Parathyroid adenoma (tissue), 2 donors: ENCODE measurements at regions not wholly inside any gene's neighbourhood (a gene's known extent, or its start where the extent isn't known, plus 50 kb on each side); places are given as distances from the start of the nearest gene placed in this dataset.

Experiments
- H2AFZ ChIP-seq: fragments of 300-600 bp; sonication (generic); one replicate; pipeline ENCODE4 v1.7.0; 2017; ENCODE audit warnings: antibody characterized with exemption, mild to moderate bottlenecking
- H3K27ac ChIP-seq: fragments of 300-600 bp; sonication (generic); one replicate; pipeline ENCODE4 v1.7.0; 2017
- H3K27me3 ChIP-seq: fragments of 300-600 bp; sonication (generic); one replicate; pipeline ENCODE4 v1.7.0; 2017; ENCODE audit warnings: low read length; ENCODE audit not compliant: control insufficient read depth, insufficient read depth
- H3K36me3 ChIP-seq: fragments of 300-600 bp; sonication (generic); one replicate; pipeline ENCODE4 v1.7.0; 2017; ENCODE audit warnings: low read length; ENCODE audit not compliant: control insufficient read depth, insufficient read depth
- H3K4me1 ChIP-seq: fragments of 300-600 bp; sonication (generic); one replicate; pipeline ENCODE4 v1.7.0; 2017; ENCODE audit warnings: control low read depth
- H3K4me2 ChIP-seq: fragments of 300-600 bp; sonication (generic); one replicate; pipeline ENCODE4 v1.7.0; 2017; ENCODE audit warnings: low read length
- H3K4me3 ChIP-seq: fragments of 300-600 bp; sonication (generic); one replicate; pipeline ENCODE4 v1.7.0; 2017; ENCODE audit warnings: low read depth, low read length
- H3K79me2 ChIP-seq: fragments of 300-600 bp; sonication (generic); one replicate; pipeline ENCODE4 v1.7.0; 2017; ENCODE audit warnings: control low read depth
- H3K9ac ChIP-seq: fragments of 300-600 bp; sonication (generic); one replicate; pipeline ENCODE4 v1.7.0; 2017; ENCODE audit warnings: mild to moderate bottlenecking
- H3K9me3 ChIP-seq: fragments of 300-600 bp; sonication (generic); one replicate; pipeline ENCODE4 v1.7.0; 2017; ENCODE audit warnings: low read length; ENCODE audit not compliant: control insufficient read depth
- TF ChIP-seq, protein P1 (sequence below): fragments of 300-600 bp; sonication (generic); IDR thresholded peaks from one replicate; pipeline ENCODE4 v1.7.0; 2017; ENCODE audit warnings: antibody characterized with exemption, mild to moderate bottlenecking
- donor health status: primary hyperparathyroidism.

DNA sequence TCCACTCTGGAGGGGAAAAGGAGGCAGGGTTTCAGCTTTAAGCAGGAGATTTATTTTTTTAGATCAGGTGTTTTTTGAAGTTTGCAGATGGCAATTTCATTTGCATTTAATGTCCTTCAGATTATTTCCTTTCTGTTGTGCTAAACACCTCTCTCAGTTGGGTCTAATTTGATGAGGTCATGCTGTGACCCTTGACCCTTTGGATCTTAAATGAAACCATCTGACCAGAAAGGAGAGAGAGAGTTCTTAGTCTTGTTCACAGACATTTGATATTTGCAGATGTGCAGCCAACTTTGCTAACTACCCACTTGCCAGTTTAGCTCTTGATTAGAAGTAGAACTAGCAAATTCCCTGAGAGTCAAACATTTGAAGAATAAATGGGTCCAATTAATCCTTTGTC is 101.5 kb upstream of the RAB11FIP2 start:
- Histone ChIP-seq H3K27ac (no peak overlapping the region), H2AFZ (no peak overlapping the region), H3K4me3 (no peak overlapping the region), H3K36me3 (no peaks in the 10 kb centered on the region), H3K4me2 (no peak overlapping the region), H3K9ac (no peak overlapping the region), H3K27me3 (no peaks in the 10 kb centered on the region), H3K9me3 (no peaks in the 10 kb centered on the region), H3K4me1 (no peaks in the 10 kb centered on the region), H3K79me2 (no peaks in the 10 kb centered on the region)
- TF ChIP-seq, protein P1, sequence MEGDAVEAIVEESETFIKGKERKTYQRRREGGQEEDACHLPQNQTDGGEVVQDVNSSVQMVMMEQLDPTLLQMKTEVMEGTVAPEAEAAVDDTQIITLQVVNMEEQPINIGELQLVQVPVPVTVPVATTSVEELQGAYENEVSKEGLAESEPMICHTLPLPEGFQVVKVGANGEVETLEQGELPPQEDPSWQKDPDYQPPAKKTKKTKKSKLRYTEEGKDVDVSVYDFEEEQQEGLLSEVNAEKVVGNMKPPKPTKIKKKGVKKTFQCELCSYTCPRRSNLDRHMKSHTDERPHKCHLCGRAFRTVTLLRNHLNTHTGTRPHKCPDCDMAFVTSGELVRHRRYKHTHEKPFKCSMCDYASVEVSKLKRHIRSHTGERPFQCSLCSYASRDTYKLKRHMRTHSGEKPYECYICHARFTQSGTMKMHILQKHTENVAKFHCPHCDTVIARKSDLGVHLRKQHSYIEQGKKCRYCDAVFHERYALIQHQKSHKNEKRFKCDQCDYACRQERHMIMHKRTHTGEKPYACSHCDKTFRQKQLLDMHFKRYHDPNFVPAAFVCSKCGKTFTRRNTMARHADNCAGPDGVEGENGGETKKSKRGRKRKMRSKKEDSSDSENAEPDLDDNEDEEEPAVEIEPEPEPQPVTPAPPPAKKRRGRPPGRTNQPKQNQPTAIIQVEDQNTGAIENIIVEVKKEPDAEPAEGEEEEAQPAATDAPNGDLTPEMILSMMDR, result no peak

DNA sequence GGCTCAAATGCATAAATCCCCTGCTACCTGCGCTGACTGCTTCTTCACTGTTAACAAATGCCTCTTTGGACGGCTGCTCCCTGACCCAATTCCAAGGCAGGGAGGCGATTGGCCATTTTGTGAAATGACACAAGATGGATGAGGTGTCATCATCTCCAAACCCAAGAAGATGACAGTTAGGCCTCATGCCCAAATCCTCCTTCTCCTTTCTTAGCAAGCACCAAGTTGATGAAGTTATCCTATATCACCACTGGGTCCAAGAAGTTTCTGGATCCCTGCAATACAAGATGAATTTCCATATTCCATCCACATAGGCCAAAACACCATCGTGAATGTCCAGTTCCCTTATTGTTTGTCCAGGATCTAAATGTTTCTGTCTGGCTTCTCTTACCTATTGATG is 98.5 kb upstream of the RAB11FIP2 start:
- Histone ChIP-seq H3K27me3 (no peaks in the 10 kb centered on the region), H3K9ac (no peak overlapping the region), H3K4me3 (no peak overlapping the region), H3K4me1 (no peaks in the 10 kb centered on the region), H2AFZ (no peak overlapping the region), H3K9me3 (no peaks in the 10 kb centered on the region), H3K36me3 (no peaks in the 10 kb centered on the region), H3K27ac (no peak overlapping the region), H3K4me2 (no peak overlapping the region), H3K79me2 (no peaks in the 10 kb centered on the region)
- TF ChIP-seq, protein P1, result no peak

DNA sequence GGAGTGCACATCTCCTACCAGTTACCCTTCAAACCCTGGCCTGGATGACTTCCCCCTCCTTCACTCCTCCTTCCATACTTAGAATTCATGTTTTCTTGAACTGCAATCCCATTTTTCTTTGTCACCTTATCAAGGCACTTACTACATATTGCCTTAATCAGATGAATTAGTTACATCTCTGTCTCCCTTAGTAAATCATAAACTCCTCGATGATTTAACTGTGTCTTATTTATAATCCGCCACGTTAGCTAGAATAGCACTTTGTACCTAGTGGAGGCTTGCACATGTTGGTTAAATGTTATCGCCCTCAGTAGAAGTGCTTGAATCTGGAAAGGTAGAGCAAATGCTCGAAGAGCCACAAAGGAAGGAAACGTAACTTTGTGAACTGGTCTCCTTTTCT is 94.7 kb upstream of the RAB11FIP2 start:
- TF ChIP-seq, protein P1, result no peak
- Histone ChIP-seq H2AFZ (no peak overlapping the region), H3K4me3 (no peak overlapping the region), H3K27ac (no peak overlapping the region), H3K4me2 (no peak overlapping the region), H3K4me1 (no peaks in the 10 kb centered on the region), H3K27me3 (no peaks in the 10 kb centered on the region), H3K36me3 (no peaks in the 10 kb centered on the region), H3K79me2 (no peaks in the 10 kb centered on the region), H3K9ac (no peak overlapping the region), H3K9me3 (no peaks in the 10 kb centered on the region)

DNA sequence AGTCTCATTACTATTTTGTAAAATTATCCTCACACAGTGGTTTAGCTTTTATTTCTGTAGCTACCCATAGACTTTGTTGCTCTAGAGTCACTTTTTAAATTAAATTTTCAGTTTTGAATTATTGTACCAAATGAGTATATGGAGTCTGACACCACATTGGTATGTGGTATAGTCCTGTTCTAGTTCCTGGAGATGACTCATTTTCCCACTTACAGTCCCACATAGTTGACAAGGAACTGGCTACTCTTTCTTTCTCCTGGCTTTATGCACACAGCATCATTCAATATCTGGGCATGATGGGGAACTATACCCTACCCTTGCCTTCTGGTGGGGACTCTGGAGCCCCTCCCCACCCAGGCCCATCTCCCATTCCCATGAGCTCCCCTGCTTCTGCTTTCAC is 92.6 kb upstream of the RAB11FIP2 start:
- Histone ChIP-seq H3K79me2 (no peaks in the 10 kb centered on the region), H3K36me3 (no peaks in the 10 kb centered on the region), H3K9me3 (no peaks in the 10 kb centered on the region), H3K4me1 (no peaks in the 10 kb centered on the region), H3K4me3 (no peak overlapping the region), H3K9ac (no peak overlapping the region), H2AFZ (no peak overlapping the region), H3K27me3 (no peaks in the 10 kb centered on the region), H3K27ac (no peak overlapping the region), H3K4me2 (no peak overlapping the region)
- TF ChIP-seq, protein P1, result no peak

DNA sequence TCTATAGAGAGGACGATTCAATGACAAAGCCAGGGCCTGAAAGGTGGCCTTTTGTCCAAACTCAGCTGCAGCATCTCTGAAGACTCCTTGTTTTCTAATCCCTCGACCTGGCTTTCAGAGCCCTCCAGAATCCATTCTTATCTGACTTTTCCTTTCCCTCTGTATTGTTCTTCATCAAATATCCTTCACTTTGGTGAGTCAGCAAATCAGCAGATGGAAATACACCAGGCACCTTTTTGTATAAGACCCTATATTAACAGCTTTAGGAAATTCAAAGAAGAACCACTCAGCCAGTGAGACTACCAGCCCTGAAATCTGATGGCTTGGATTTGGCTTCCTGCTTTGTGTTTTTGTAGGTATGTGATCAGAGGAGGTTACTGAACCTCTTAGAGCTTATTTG is 81.9 kb upstream of the RAB11FIP2 start:
- H3K4me2 ChIP-seq, result no peak overlapping the region
- no peak overlapping the region for H3K27ac ChIP-seq
- H3K4me1 ChIP-seq, result no peaks in the 10 kb centered on the region
- H3K36me3 ChIP-seq, result no peaks in the 10 kb centered on the region
- no peak overlapping the region for H2AFZ ChIP-seq
- no peaks in the 10 kb centered on the region for H3K9me3 ChIP-seq
- TF ChIP-seq, protein P1, result no peak
- no peak overlapping the region for H3K9ac ChIP-seq
- H3K4me3 ChIP-seq, result no peak overlapping the region
- H3K79me2 ChIP-seq, result no peaks in the 10 kb centered on the region
- no peaks in the 10 kb centered on the region for H3K27me3 ChIP-seq
